KG1 (cell line): ENCODE measurements at regions not wholly inside any gene's neighbourhood (a gene's known extent, or its start where the extent isn't known, plus 50 kb on each side); places are given as distances from the start of the nearest gene placed in this dataset.
"Not testable (repeated sequence)": the region's sequence is repeated elsewhere in the genome, so short reads cannot be mapped to it uniquely, and the experiment has no call there.

Experiments
- DNase-seq: peaks from one replicate; lab custom pipeline; 2025; lab: John Stamatoyannopoulos, UW

- no peak for DNase-seq
These were observed 154.5 kb downstream of the CRPPA start for GRCh38 chr7:16266877-16267276.

DNA sequence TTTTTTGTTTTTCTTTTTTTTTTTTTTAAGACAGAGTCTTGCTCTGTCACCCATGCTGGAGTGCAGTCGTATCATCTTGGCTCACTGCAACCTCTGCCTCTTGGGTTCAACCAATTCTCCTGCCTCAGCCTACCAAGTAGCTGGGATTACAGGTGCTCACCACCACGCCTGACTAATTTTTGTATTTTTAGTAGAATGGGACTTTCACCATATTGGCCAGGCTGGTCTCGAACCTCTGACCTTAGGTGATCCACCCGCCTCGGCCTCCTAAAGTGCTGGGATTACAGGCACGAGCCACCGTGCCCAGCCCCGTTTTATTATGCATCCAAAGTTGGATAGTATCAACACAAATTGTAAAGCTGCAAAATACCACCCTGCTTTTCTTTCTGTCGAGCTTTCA is 154.9 kb downstream of the CRPPA start:
- not testable (repeated sequence) for DNase-seq

DNA sequence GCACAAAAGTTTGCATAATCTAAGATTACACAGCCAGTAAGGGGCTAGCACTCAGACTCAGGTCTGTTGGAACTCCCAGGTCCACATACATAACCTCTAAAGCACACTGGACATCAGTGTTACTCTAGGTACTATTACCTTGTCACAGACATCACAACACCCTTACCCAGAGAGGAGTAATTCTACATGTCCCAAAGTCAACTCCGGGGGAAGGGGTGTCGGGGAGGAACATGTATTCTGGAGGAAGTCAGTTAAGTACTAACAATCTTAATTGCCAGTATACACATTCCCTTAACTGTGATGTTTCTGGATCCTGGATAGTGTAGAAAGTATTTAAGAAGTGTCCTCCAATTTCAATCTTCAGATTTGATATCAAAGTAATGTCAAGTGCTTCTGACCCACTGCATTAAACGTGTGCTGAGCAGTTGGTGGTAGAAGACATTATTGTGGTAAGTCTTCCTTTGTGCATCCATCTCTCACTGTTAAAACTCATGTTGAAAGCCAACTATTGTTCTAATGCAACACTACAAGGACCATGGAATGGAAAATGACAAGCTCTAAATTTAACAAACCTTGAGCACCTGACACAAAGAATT is 155.4 kb downstream of the CRPPA start:
- DNase-seq: no peak

GRCh38 chr7:16264823-16265804 is 156.2 kb downstream of the CRPPA start:
- DNase-seq: no peak

DNA sequence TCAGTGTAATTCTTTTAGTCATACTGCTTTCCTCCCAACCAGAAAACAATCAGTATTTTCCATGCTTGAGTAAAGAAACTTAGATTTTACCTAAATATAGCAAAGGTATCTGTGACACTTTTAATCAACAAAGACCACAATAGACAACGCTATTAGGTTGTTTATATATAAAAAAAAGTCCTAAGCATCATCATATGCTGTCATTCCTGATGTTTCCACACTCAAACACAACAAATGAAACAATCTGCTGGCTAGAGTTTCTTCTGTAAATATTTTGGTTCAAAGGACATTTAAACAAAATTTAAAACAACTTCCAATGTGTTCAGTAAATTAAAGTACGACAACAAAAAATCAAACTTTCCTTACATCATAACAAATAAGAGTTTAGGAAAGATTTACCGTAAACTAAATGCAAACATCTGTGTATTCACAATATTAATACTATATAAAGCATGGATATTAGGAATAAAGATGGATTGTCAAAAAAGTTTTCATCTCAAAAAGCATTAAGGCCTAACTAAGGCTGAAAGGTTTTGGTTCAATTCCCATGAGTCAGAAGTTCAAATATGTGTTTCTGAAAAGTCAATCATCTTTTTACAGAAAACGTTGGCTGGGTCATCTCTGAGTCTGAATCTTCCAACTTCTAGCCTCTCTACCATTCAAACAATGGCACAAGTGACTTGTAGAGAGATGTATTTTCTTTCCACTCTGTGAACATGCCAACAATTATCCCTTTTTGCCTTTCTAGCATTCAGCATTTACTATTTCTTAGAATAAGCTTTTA is 157.1 kb downstream of the CRPPA start:
- no peak for DNase-seq

GRCh38 chr7:16263377-16263776 is 158.0 kb downstream of the CRPPA start:
- not testable (repeated sequence) for DNase-seq

DNA sequence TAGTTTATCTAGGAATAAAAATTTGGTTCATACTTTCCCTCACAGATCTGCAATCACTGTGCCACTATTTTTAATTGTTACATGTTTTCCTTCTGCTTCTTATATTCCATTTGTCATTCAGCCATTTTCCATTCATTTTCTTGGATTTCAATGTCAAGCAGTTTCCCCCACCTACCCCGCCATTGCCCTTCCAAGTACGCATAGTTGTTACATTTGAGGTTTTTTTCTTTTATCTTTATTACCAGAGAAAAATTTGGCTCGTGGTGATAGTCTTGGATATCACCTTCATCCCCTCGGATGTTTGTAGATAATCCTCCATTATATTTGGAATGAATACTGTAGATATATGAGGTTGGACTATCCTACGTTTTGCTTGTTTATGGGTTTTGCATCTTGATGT is 159.7 kb downstream of the CRPPA start:
- DNase-seq: no peak

- DNase-seq: no peak
These were observed 160.2 kb downstream of the CRPPA start for GRCh38 chr7:16261100-16261499.

DNA sequence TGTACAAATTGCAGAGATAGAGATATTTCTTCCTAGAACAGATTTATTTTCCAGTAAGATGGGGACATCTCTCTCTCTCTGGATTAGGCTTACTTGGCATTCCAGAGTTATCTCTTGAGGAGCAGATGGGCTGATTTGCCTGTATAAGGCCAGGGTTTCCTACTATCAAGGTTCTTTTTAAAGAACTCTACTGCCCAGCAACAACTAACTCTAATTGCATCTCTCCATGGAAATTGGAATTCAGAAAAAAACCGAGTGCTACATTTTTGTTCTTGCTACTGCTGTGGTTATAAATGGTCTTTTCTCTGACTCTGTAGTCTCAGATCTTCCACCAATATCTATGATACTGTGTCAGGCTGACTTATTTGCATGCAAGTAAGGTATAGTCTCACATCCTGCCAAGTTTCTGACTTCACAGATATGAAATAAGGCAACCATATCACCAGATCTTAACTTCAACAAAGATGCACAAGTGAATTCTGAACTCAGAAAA is 161.1 kb downstream of the CRPPA start:
- DNase-seq: no peak

DNA sequence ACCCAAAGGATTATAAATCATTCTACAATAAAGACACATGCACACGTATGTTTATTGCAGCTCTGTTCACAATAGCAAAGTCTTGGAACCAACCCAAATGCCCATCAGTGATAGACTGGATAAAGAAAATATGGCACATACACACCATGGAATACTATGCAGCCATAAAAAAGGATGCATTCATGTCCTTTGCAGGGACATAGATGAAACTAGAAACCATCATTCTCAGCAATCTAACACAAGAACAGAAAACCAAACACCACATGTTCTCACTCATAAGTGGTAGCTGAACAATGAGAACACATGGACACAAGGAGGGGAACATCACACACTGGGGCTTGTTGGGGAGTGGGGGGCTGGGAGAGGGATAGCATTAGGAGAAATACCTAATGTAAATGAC is 164.9 kb downstream of the CRPPA start:
- DNase-seq: not testable (repeated sequence)

- not testable (repeated sequence) for DNase-seq
These were observed 165.4 kb downstream of the CRPPA start for GRCh38 chr7:16255952-16256351.

DNA sequence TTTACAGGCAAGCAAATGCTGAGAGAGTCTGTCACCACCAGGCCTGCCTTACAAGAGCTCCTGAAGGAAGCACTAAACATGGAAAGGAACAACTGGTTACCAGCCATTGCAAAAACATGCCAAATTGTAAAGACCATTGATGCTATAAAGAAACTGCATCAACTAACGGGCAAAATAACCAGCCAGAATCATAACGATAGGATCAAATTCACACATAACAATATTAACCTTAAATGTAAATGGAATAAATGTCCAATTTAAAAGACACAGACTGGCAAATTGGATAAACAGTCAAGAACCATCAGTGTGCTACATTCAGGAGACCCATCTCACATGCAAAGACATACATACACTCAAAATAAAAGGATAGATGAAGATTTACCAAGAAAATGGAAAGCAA is 170.7 kb downstream of the CRPPA start:
- not testable (repeated sequence) for DNase-seq

DNA sequence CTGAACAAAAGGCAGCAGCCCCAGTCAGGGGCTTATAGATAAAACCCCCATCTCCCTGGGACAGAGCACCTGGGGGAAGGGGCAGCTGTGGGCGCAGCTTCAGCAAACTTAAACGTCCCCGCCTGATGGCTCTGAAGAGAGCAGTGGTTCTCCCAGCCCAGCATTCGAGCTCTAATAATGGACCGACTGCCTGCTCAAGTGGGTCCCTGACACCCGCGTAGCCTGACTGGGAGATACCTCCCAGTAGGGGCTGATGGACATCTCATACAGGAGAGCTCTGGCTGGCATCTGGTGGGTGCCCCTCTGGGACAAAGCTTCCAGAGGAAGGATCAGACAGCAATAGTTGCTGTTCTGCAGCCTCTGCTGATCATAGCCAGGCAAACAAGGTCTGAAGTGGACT is 172.1 kb downstream of the CRPPA start:
- DNase-seq: not testable (repeated sequence)

DNA sequence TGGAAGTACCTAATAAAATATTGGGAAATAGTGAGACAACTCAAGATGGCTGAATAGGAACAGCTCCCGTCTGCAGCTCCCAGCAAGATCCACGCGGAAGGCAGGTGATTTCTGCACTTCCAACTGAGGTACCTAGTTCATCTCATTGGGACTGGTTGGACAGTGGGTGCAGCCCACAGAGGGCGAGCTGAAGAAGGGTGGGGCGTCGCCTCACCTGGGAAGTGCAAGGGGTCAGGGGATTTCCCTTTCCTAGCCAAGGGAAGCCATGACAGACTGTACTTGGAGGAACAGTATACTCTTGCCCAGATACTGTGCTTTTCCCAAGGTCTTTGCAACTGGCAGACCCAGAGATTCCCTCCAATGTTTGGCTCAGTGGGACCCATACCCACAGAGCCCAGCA is 172.8 kb downstream of the CRPPA start:
- DNase-seq: not testable (repeated sequence)

DNA sequence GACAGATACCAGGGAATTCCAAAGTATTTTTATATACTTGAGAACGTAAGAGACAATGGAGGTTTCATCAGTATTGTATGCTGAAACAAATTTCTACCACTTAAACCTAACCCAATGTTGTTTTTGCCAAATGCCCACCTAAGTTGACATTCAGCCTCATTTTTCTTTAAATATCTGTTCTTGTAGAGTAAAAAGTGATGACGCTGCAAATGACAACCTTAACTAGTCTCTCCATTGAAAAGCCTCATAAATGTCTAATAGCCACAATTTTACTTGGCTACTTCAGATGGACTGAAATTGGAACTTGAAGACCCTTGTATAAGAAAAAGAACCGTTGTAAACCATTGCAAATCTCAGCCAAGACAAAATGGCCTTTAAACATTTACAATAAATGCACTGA is 176.9 kb downstream of the CRPPA start:
- no peak for DNase-seq

DNA sequence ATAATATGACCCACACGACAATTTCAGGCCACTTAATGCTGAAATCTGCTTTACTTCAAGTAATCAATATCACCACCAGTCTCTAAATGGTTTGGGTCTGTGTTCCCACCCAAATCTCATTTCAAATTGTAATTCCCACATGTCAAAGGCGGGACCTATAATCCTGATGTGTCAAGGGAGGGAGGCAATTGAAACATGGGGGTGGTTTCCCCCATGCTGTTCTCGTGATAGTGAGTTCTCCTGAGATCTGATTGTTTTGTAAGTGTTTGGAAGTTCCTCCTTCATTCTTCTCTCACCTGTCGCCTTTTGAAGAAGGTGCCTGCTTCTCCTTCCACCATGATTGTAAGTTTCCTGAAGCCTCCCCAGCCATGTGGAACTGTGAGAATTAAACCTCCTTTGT is 178.4 kb downstream of the CRPPA start:
- no peak for DNase-seq

GRCh38 chr7:16241017-16241416 is 180.3 kb downstream of the CRPPA start:
- no peak for DNase-seq

- DNase-seq: no peak
These were observed 185.0 kb downstream of the CRPPA start for GRCh38 chr7:16236381-16236780.

GRCh38 chr7:16235147-16236114 is 185.9 kb downstream of the CRPPA start:
- DNase-seq: no peak

- no peak for DNase-seq
These were observed 186.7 kb downstream of the CRPPA start for GRCh38 chr7:16234493-16235146.

GRCh38 chr7:16233517-16233916 is 187.8 kb downstream of the CRPPA start:
- no peak for DNase-seq
